GM12878 (cell line): ENCODE measurements at regions not wholly inside any gene's neighbourhood (a gene's known extent, or its start where the extent isn't known, plus 50 kb on each side); places are given as distances from the start of the nearest gene placed in this dataset.

Experiments
- ATAC-seq: fragments of 200-7000 bp; cut with Tn5 transposase; 3 replicates; pipeline ENCODE4 v1.9.1; 2020; ENCODE audit warnings: mild to moderate bottlenecking, moderate library complexity
- BruUV-seq: library from RNA; stranded (reverse); fragments of 400-500 nt; replicated peaks from 2 replicates; lab custom pipeline; 2021; lab: Mats Ljungman, UMichigan
- CTCF ChIA-PET: fragments of 300-600 bp; sonication (Branson Sonifier 250); formaldehyde crosslinking; extraction: SDS; loops from one replicate; lab custom pipeline; 2021; ENCODE audit warnings: inconsistent platforms; lab: Yijun Ruan, JAX
- POLR2A ChIA-PET: fragments of 350-600 bp; formaldehyde crosslinking; extraction: SDS; loops from one replicate; lab custom pipeline; 2021; ENCODE audit warnings: inconsistent platforms; lab: Charles Lee
- RAD21 ChIA-PET: fragments of 300-600 bp; sonication (Branson Sonifier 250); formaldehyde crosslinking; loops from one replicate; lab custom pipeline; 2023; ENCODE audit warnings: antibody characterized with exemption; ENCODE audit not compliant: unreplicated experiment; lab: Charles Lee
- SMC1A ChIA-PET: fragments of 300-600 bp; sonication (Branson Sonifier 250); formaldehyde crosslinking; loops from one replicate; lab custom pipeline; 2023; ENCODE audit not compliant: unreplicated experiment, uncharacterized antibody; lab: Charles Lee
- DNase-seq: peaks from one replicate; pipeline ENCODE4 v3.0.0-alpha.2; 2011; ENCODE audit warnings: low read depth, low spot score
- FAIRE-seq: peaks from 3 replicates; lab custom pipeline; 2011; peaks lifted over from hg19 to GRCh38; lab: Jason Lieb, UNC
- H2AFZ ChIP-seq: 2 replicates; pipeline ENCODE4 v1.6.0; 2011; ENCODE audit warnings: low read depth, low read length, control low read depth; ENCODE audit not compliant: control insufficient read depth
- H3K27ac ChIP-seq: 2 replicates; pipeline ENCODE4 v1.5.1; 2011; ENCODE audit warnings: control low read depth; ENCODE audit not compliant: control insufficient read depth, insufficient read depth
- H3K27me3 ChIP-seq, 2 experiments: replicated peaks in 1 of 2; 2 replicates each; pipeline versions ENCODE4 v1.6.0 to v1.6.1; 2011; ENCODE audit warnings: low read length in 1 of 2; ENCODE audit not compliant: control insufficient read depth in 2 of 2, insufficient read depth in 2 of 2
- H3K36me3 ChIP-seq, 2 experiments: 2 replicates each; pipeline ENCODE4 v1.5.1; 2011; ENCODE audit warnings: low read length in 1 of 2; ENCODE audit not compliant: control insufficient read depth in 2 of 2, insufficient read depth in 2 of 2
- H3K4me1 ChIP-seq: 2 replicates; pipeline ENCODE4 v1.6.1; 2011; ENCODE audit warnings: mild to moderate bottlenecking, low read length, moderate library complexity, mixed read lengths; ENCODE audit not compliant: control insufficient read depth, insufficient read depth
- H3K4me2 ChIP-seq: 2 replicates; pipeline ENCODE4 v1.6.0; 2011; ENCODE audit warnings: control low read depth; ENCODE audit not compliant: control insufficient read depth, insufficient read depth
- H3K4me3 ChIP-seq: fragments of 200-600 bp; sonication (generic); 2 replicates; pipeline ENCODE4 v1.5.1; 2016
- H3K79me2 ChIP-seq: 2 replicates; pipeline ENCODE4 v1.6.0; 2011; ENCODE audit warnings: low read length; ENCODE audit not compliant: control insufficient read depth, insufficient read depth
- H3K9ac ChIP-seq: 2 replicates; pipeline ENCODE4 v1.8.0; 2011; ENCODE audit warnings: low read length, control low read depth, mixed read lengths; ENCODE audit not compliant: control insufficient read depth, insufficient read depth
- H3K9me3 ChIP-seq: replicated peaks from 3 replicates; pipeline ENCODE4 v1.5.1; 2011; ENCODE audit warnings: mild to moderate bottlenecking, low read length; ENCODE audit not compliant: control insufficient read depth, insufficient read depth
- H4K20me1 ChIP-seq: 2 replicates; pipeline ENCODE4 v1.6.0; 2011; ENCODE audit not compliant: control insufficient read depth, insufficient read depth
- BACH1 ChIP-seq: fragments of 450-650 bp; IDR thresholded peaks from 2 replicates; pipeline ENCODE4 v1.6.1; 2017; ENCODE audit warnings: mild to moderate bottlenecking, borderline replicate concordance
- EED ChIP-seq: sonication (generic); IDR thresholded peaks from 2 replicates; pipeline ENCODE4 v1.6.1; 2016; ENCODE audit warnings: antibody characterized with exemption, low read depth
- HDGF ChIP-seq: fragments of 450-650 bp; IDR thresholded peaks from 2 replicates; pipeline ENCODE4 v1.6.1; 2016; ENCODE audit warnings: antibody characterized with exemption
- MAX ChIP-seq: IDR thresholded peaks from 2 replicates; pipeline ENCODE4 v1.6.1; 2012; ENCODE audit warnings: low read depth, low read length, improper control_type of control experiment
- MEF2A ChIP-seq: IDR thresholded peaks from 2 replicates; pipeline ENCODE4 v1.6.1; 2011; ENCODE audit warnings: low read depth, mild to moderate bottlenecking, low read length, moderate library complexity; ENCODE audit not compliant: insufficient read depth
- NFYA ChIP-seq: IDR thresholded peaks from 2 replicates; pipeline ENCODE4 v1.6.1; 2011; ENCODE audit warnings: low read depth, mild to moderate bottlenecking, low read length, improper control_type of control experiment, borderline replicate concordance
- NRF1 ChIP-seq: conservative IDR thresholded peaks from 2 replicates; pipeline ENCODE4 v1.6.1; 2011; ENCODE audit warnings: mild to moderate bottlenecking, low read depth, low read length, improper control_type of control experiment
- RB1 ChIP-seq: fragments of 450-650 bp; formaldehyde crosslinking; IDR thresholded peaks from 2 replicates; pipeline ENCODE4 v1.6.1; 2017; ENCODE audit warnings: mild to moderate bottlenecking, borderline replicate concordance
- RBBP5 ChIP-seq: fragments of 200-600 bp; sonication (generic); conservative IDR thresholded peaks from 2 replicates; pipeline ENCODE4 v1.6.1; 2016
- SIN3A ChIP-seq: IDR thresholded peaks from 2 replicates; pipeline ENCODE4 v1.6.1; 2012; ENCODE audit warnings: low read depth, low read length, improper control_type of control experiment
- SREBF2 ChIP-seq: IDR thresholded peaks from 2 replicates; pipeline ENCODE4 v1.6.1; 2012; ENCODE audit warnings: mild to moderate bottlenecking, low read length
- TARDBP ChIP-seq: IDR thresholded peaks from 2 replicates; pipeline ENCODE4 v1.6.1; 2016; ENCODE audit warnings: borderline replicate concordance
- USF2 ChIP-seq: IDR thresholded peaks from 2 replicates; pipeline ENCODE4 v1.6.1; 2011; ENCODE audit warnings: low read depth, low read length, improper control_type of control experiment, borderline replicate concordance
- ZBED1 ChIP-seq: IDR thresholded peaks from 2 replicates; pipeline ENCODE4 v1.6.1; 2016; ENCODE audit warnings: borderline replicate concordance
- ZBTB33 ChIP-seq: fragments of 450-650 bp; IDR thresholded peaks from 2 replicates; pipeline ENCODE4 v1.6.1; 2017; ENCODE audit warnings: mild to moderate bottlenecking
- ZBTB40 ChIP-seq: fragments of 450-650 bp; IDR thresholded peaks from 2 replicates; pipeline ENCODE4 v1.6.1; 2016; ENCODE audit warnings: mild to moderate bottlenecking, moderate library complexity, borderline replicate concordance
- WGBS: methylation state at CpG from one replicate; pipeline ENCODE4 v1.1.6; 2016; ENCODE audit warnings: low lambda C conversion rate; ENCODE audit not compliant: insufficient replicate concordance, insufficient coverage; ENCODE audit errors: missing lambda C conversion rate; 5-methylcytosine and 5-hydroxymethylcytosine counted together
- in situ Hi-C: fragments of 300-500 bp; cut with MboI; formaldehyde crosslinking; loops from 9 replicates; pipeline ENCODE4 v1.14.3; 2018; ENCODE audit warnings: mixed read lengths
- intact Hi-C: fragments of 100-400 bp; cut with micrococcal nuclease; formaldehyde crosslinking; loops from one replicate; pipeline ENCODE4 v1.14.2; 2022; ENCODE audit not compliant: unreplicated experiment
- TF ChIP-seq, protein P1 (sequence below): IDR thresholded peaks from 2 replicates; pipeline ENCODE4 v1.6.1; 2012; ENCODE audit warnings: low read depth, low read length, improper control_type of control experiment

DNA sequence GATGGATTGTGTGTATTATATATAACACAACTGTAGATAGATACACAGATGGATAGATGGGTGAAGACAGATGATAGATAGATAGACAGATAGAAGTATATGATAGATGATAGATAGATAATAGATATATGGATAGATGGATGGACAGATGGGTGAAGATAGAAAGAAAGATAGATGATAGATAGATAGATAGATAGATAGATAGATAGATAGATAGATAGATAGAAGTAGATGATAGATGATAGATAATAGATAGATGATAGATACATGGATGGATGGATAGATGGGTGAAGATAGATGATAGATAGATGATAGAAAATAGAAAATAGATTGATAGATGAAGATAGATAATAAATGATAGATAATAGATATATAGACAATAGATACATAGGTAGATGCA lies 83.3 kb downstream of the FOXF2 start (continued):
- TF ChIP-seq ZBTB33, result no peak
- no peak for TF ChIP-seq TARDBP
- TF ChIP-seq NFYA, result no peak
- no peak for TF ChIP-seq EED
- no peak for TF ChIP-seq ZBED1
- TF ChIP-seq HDGF, result no peak
- TF ChIP-seq USF2, result no peak
- no peak for TF ChIP-seq RB1
- no peak for TF ChIP-seq NRF1
- TF ChIP-seq MAX, result no peak
- no peak for TF ChIP-seq BACH1

GRCh38 chr6:1473166-1473565 lies 83.8 kb downstream of the FOXF2 start:
- H3K4me1 ChIP-seq, result peaks cover 29% of the 10 kb centered on the region
- WGBS, result 53% methylated on average over 8 of the region's 8 CpGs
- no peak overlapping the region for H2AFZ ChIP-seq
- ChIA-PET RAD21 (interaction anchor here (6.6 kb wide), 1 partner anchor 9 kb away, joined by 82 read pairs; no protein-coding TSS in a partner anchor), POLR2A (interaction anchor here (1.3 kb wide), 1 partner anchor 11 kb away, joined by 3 read pairs; no protein-coding TSS in a partner anchor), SMC1A (interaction anchor here (0.8 to 8.0 kb wide), 3 partner anchors 10 to 879 kb away, joined by 3 to 111 read pairs (median 4); no protein-coding TSS in a partner anchor), CTCF (interaction anchor here (1.7 kb wide), 1 partner anchor 11 kb away, joined by 4 read pairs; no protein-coding TSS in a partner anchor)
- in situ Hi-C loops (no loop called here), intact Hi-C loops (no loop called here)
- no peak overlapping the region for H3K27ac ChIP-seq
- no peak for ATAC-seq
- no peak for DNase-seq
- no peaks in the 10 kb centered on the region; a peak in 1 of 4 replicates for H3K36me3 ChIP-seq
- no peaks in the 10 kb centered on the region for H3K27me3 ChIP-seq
- H3K4me3 ChIP-seq, result no peak overlapping the region
- FAIRE-seq, result no peak
- H3K79me2 ChIP-seq, result no peaks in the 10 kb centered on the region
- BruUV-seq, result no TSS peak
- H4K20me1 ChIP-seq, result no peaks in the 10 kb centered on the region
- H3K4me2 ChIP-seq, result no peak overlapping the region
- H3K9me3 ChIP-seq, result no peaks in the 10 kb centered on the region
- H3K9ac ChIP-seq, result no peak overlapping the region
- TF ChIP-seq, protein P1, sequence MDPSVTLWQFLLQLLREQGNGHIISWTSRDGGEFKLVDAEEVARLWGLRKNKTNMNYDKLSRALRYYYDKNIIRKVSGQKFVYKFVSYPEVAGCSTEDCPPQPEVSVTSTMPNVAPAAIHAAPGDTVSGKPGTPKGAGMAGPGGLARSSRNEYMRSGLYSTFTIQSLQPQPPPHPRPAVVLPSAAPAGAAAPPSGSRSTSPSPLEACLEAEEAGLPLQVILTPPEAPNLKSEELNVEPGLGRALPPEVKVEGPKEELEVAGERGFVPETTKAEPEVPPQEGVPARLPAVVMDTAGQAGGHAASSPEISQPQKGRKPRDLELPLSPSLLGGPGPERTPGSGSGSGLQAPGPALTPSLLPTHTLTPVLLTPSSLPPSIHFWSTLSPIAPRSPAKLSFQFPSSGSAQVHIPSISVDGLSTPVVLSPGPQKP, result no peak
- no peak for TF ChIP-seq SIN3A
- TF ChIP-seq SREBF2, result no peak
- no peak for TF ChIP-seq ZBTB40
- TF ChIP-seq RBBP5, result no peak
- TF ChIP-seq MEF2A, result no peak
